A172 (cell line): ENCODE measurements at regions not wholly inside any gene's neighbourhood (a gene's known extent, or its start where the extent isn't known, plus 50 kb on each side); places are given as distances from the start of the nearest gene placed in this dataset.

Experiments
- DNase-seq: peaks from one replicate; pipeline ENCODE4 v3.0.0-alpha.2; 2015; ENCODE audit warnings: low spot score

GRCh38 chr6:169893624-169894023 lies 142.2 kb downstream of the ERMARD start:
- no peak for DNase-seq

- no peak for DNase-seq
These were observed 140.4 kb downstream of the ERMARD start for GRCh38 chr6:169891846-169892245.

GRCh38 chr6:169891421-169891820 lies 140.0 kb downstream of the ERMARD start:
- no peak for DNase-seq

GRCh38 chr6:169890901-169891300 lies 139.5 kb downstream of the ERMARD start:
- no peak for DNase-seq

- no peak for DNase-seq
These were observed 138.6 kb downstream of the ERMARD start for GRCh38 chr6:169890049-169890448.

- DNase-seq, result no peak
These were observed 136.2 kb downstream of the ERMARD start for GRCh38 chr6:169887529-169888140.

- DNase-seq, result no peak
These were observed 135.3 kb downstream of the ERMARD start for GRCh38 chr6:169886631-169887227.

GRCh38 chr6:169885831-169886230 lies 134.4 kb downstream of the ERMARD start:
- no peak for DNase-seq

- no peak for DNase-seq
These were observed 133.7 kb downstream of the ERMARD start for GRCh38 chr6:169885131-169885530.

- no peak for DNase-seq
These were observed 132.7 kb downstream of the ERMARD start for GRCh38 chr6:169884158-169884557.

- DNase-seq, result no peak
These were observed 131.9 kb downstream of the ERMARD start for GRCh38 chr6:169883316-169883715.

- no peak for DNase-seq
These were observed 130.6 kb downstream of the ERMARD start for GRCh38 chr6:169881976-169882375.

GRCh38 chr6:169881398-169881797 lies 130.0 kb downstream of the ERMARD start:
- no peak for DNase-seq

GRCh38 chr6:169880516-169880915 lies 129.1 kb downstream of the ERMARD start:
- no peak for DNase-seq

GRCh38 chr6:169869301-169869700 lies 117.9 kb downstream of the ERMARD start:
- DNase-seq, result no peak

- DNase-seq, result no peak
These were observed 117.0 kb downstream of the ERMARD start for GRCh38 chr6:169868458-169868857.

- no peak for DNase-seq
These were observed 116.3 kb downstream of the ERMARD start for GRCh38 chr6:169867751-169868191.

GRCh38 chr6:169866668-169867521 lies 115.5 kb downstream of the ERMARD start:
- DNase-seq, result no peak

GRCh38 chr6:169866140-169866534 lies 114.7 kb downstream of the ERMARD start:
- no peak for DNase-seq

GRCh38 chr6:169865346-169866139 lies 114.1 kb downstream of the ERMARD start:
- no peak for DNase-seq

GRCh38 chr6:169864148-169865020 lies 113.0 kb downstream of the ERMARD start:
- DNase-seq, result no peak
